PFSK-1 (cell line): ENCODE measurements at regions not wholly inside any gene's neighbourhood (a gene's known extent, or its start where the extent isn't known, plus 50 kb on each side); places are given as distances from the start of the nearest gene placed in this dataset.

ENCODE experiments used
- FOXP2 ChIP-seq: optimal IDR thresholded peaks from 2 replicates; pipeline ENCODE3; 2011; ENCODE audit warnings: borderline replicate concordance, control low read depth, inconsistent platforms; ENCODE audit not compliant: insufficient read depth; ENCODE audit errors: extremely low read length, extremely low read depth
- POLR2AphosphoS5 ChIP-seq: IDR thresholded peaks from 2 replicates; pipeline ENCODE4 v1.6.1; 2012; ENCODE audit warnings: low read depth, mild to moderate bottlenecking, control low read depth, low read length, moderate library complexity
- REST ChIP-seq, 2 experiments: IDR thresholded peaks; 2 replicates each; pipeline versions ENCODE4 v1.6.1 to v1.8.0; 2011 to 2012; ENCODE audit warnings: low read depth in 2 of 2, low read length in 2 of 2, control low read depth in 1 of 2, inconsistent platforms in 1 of 2, mild to moderate bottlenecking in 1 of 2, moderate library complexity in 1 of 2; ENCODE audit not compliant: insufficient read depth in 1 of 2
- SIN3A ChIP-seq: IDR thresholded peaks from 2 replicates; pipeline ENCODE4 v1.6.1; 2012; ENCODE audit warnings: mild to moderate bottlenecking, low read length, moderate library complexity, borderline replicate concordance; ENCODE audit not compliant: insufficient read depth
- TAF1 ChIP-seq: IDR thresholded peaks from 2 replicates; pipeline ENCODE4 v1.6.1; 2012; ENCODE audit warnings: low read length, control low read depth, borderline replicate concordance; ENCODE audit not compliant: insufficient read depth

GRCh38 chr9:13817754-13818278 is 496.1 kb downstream of the NFIB start:
- no peak for TF ChIP-seq POLR2AphosphoS5
- no peak for TF ChIP-seq SIN3A
- TF ChIP-seq TAF1 = no peak
- no peak for TF ChIP-seq REST (IDR thresholded peaks at IDR 0.05; ENCODE audit: insufficient read depth in 1 of 2, low read depth in 2 of 2, low read length in 2 of 2)
- no peak for TF ChIP-seq FOXP2

- no peak for TF ChIP-seq POLR2AphosphoS5
Measured at GRCh38 chr9:13816837-13817236, 497.1 kb downstream of the NFIB start.

- no peak for TF ChIP-seq FOXP2
- no peak for TF ChIP-seq SIN3A
- TF ChIP-seq POLR2AphosphoS5 = no peak
- TF ChIP-seq REST (IDR thresholded peaks at IDR 0.05; ENCODE audit: insufficient read depth in 1 of 2, low read depth in 2 of 2, low read length in 2 of 2) = no peak
- no peak for TF ChIP-seq TAF1
Measured at GRCh38 chr9:13814647-13815400, 499.1 kb downstream of the NFIB start.

GRCh38 chr9:13811876-13812275 is 502.1 kb downstream of the NFIB start:
- TF ChIP-seq FOXP2 (no peak), SIN3A (no peak), REST (IDR thresholded peaks at IDR 0.05; ENCODE audit: insufficient read depth in 1 of 2, low read depth in 2 of 2, low read length in 2 of 2) (no peak), TAF1 (no peak), POLR2AphosphoS5 (no peak)

- TF ChIP-seq TAF1 = no peak
- no peak for TF ChIP-seq FOXP2
- no peak for TF ChIP-seq SIN3A
- no peak for TF ChIP-seq REST (IDR thresholded peaks at IDR 0.05; ENCODE audit: insufficient read depth in 1 of 2, low read depth in 2 of 2, low read length in 2 of 2)
- TF ChIP-seq POLR2AphosphoS5 = no peak
Measured at GRCh38 chr9:13810510-13810909, 503.4 kb downstream of the NFIB start.
